Gastroesophageal sphincter (tissue), 4 donors: ENCODE measurements at regions not wholly inside any gene's neighbourhood (a gene's known extent, or its start where the extent isn't known, plus 50 kb on each side); places are given as distances from the start of the nearest gene placed in this dataset.
"Not testable (repeated sequence)": the region's sequence is repeated elsewhere in the genome, so short reads cannot be mapped to it uniquely, and the experiment has no call there.

Experiments used
- ATAC-seq: fragments of 150-250 bp; one replicate; pipeline ENCODE4 v1.9.1; 2016; ENCODE audit warnings: mild to moderate bottlenecking, moderate library complexity
- H3K27ac ChIP-seq, 4 donors: fragments of 200-600 bp; sonication (generic) in 3 of 4; 1 replicate in 3 of 4; 2 replicates in 1 of 4; pipeline ENCODE4 v1.5.1; 2016 to 2019
- H3K27me3 ChIP-seq: fragments of 200-600 bp; sonication (generic); one replicate; pipeline ENCODE4 v1.5.1; 2019
- H3K36me3 ChIP-seq, 2 donors: fragments of 200-600 bp; sonication (generic); one replicate each; pipeline ENCODE4 v1.5.1; 2019; ENCODE audit warnings: control low read depth in 1 of 2
- H3K4me1 ChIP-seq, 3 donors: fragments of 200-600 bp; sonication (generic); 1 replicate in 2 of 3; 2 replicates in 1 of 3; pipeline ENCODE4 v1.5.1; 2016 to 2019; ENCODE audit warnings: control low read depth in 2 of 3
- H3K4me3 ChIP-seq, 2 donors: fragments of 200-600 bp; sonication (generic); one replicate each; pipeline ENCODE4 v1.5.1; 2019; ENCODE audit warnings: mild to moderate bottlenecking in 1 of 2, moderate library complexity in 1 of 2
- H3K9me3 ChIP-seq, 3 donors: fragments of 200-600 bp; sonication (generic); one replicate each; pipeline ENCODE4 v1.5.1; 2017 to 2019; ENCODE audit warnings: control low read depth in 2 of 3
- CTCF ChIP-seq, 4 experiments: fragments of 200-600 bp in 2 of 4; fragments of 450-650 bp in 2 of 4; sonication (generic) in 1 of 4; IDR thresholded peaks; one replicate each; pipeline ENCODE4 v1.5.1; 2017 to 2019; ENCODE audit warnings: antibody characterized with exemption in 4 of 4, mild to moderate bottlenecking in 2 of 4, moderate library complexity in 2 of 4
- EP300 ChIP-seq: sonication (generic); formaldehyde crosslinking; IDR thresholded peaks from one replicate; pipeline ENCODE4 v1.6.1; 2017; ENCODE audit warnings: antibody characterized with exemption, mild to moderate bottlenecking
- POLR2A ChIP-seq, 2 donors: fragments of 450-650 bp; IDR thresholded peaks; one replicate each; pipeline ENCODE4 v1.6.1; 2017; ENCODE audit warnings: antibody characterized with exemption in 2 of 2, mild to moderate bottlenecking in 2 of 2, moderate library complexity in 1 of 2
- POLR2AphosphoS5 ChIP-seq: sonication (generic); formaldehyde crosslinking; IDR thresholded peaks from one replicate; pipeline ENCODE4 v1.6.1; 2017; ENCODE audit warnings: antibody characterized with exemption
- WGBS, 2 donors: methylation state at CpG; one replicate each; pipeline ENCODE4 v1.1.5; 2018; ENCODE audit warnings: low coverage in 1 of 2; 5-methylcytosine and 5-hydroxymethylcytosine counted together

- peak; percentile 36 for ATAC-seq
- H3K9me3 ChIP-seq, result peaks cover 0 to 4% (median 0%) of the 10 kb centered on the region in 3 donors
- H3K36me3 ChIP-seq, result no peaks in the 10 kb centered on the region
- H3K27ac ChIP-seq, result no peak overlapping the region
- H3K4me1 ChIP-seq, result peaks cover 0 to 7% (median 0%) of the 10 kb centered on the region in 3 donors
- no peak for TF ChIP-seq POLR2AphosphoS5
- no peak for TF ChIP-seq POLR2A (IDR thresholded peaks at IDR 0.05)
- TF ChIP-seq EP300, result no peak
- no peak for TF ChIP-seq CTCF (IDR thresholded peaks at IDR 0.05)
- H3K27me3 ChIP-seq, result no peaks in the 10 kb centered on the region
- WGBS, 2 donors, result 65 to 72% methylated on average over 2 to 3 of the region's 3 CpGs
- H3K4me3 ChIP-seq, result no peak overlapping the region
These were observed 140.8 kb upstream of the ARHGAP20 start for GRCh38 chr11:110852921-110853490.

- no peaks in the 10 kb centered on the region for H3K4me1 ChIP-seq
- no peak for TF ChIP-seq CTCF (IDR thresholded peaks at IDR 0.05)
- no peak for TF ChIP-seq POLR2AphosphoS5
- TF ChIP-seq POLR2A (IDR thresholded peaks at IDR 0.05), result no peak
- no peak for TF ChIP-seq EP300
- H3K9me3 ChIP-seq, result peaks cover 0 to 6% (median 0%) of the 10 kb centered on the region in 3 donors
- no peak overlapping the region for H3K27ac ChIP-seq
- no peaks in the 10 kb centered on the region for H3K36me3 ChIP-seq
- no peak for ATAC-seq
- H3K4me3 ChIP-seq, result no peak overlapping the region
- WGBS, 2 donors, result 71 to 93% methylated on average over 3 of the region's 3 CpGs
- H3K27me3 ChIP-seq, result no peaks in the 10 kb centered on the region
These were observed 138.6 kb upstream of the ARHGAP20 start for GRCh38 chr11:110850846-110851245.

GRCh38 chr11:110843053-110843452 lies 130.8 kb upstream of the ARHGAP20 start:
- H3K4me3 ChIP-seq, H3K27ac ChIP-seq, H3K36me3 ChIP-seq, H3K4me1 ChIP-seq, H3K27me3 ChIP-seq, H3K9me3 ChIP-seq, ATAC-seq: not testable (repeated sequence)
- WGBS, 2 donors, result 94 to 100% methylated on average over 1 of the region's 1 CpG

- no peaks in the 10 kb centered on the region for H3K27me3 ChIP-seq
- H3K4me1 ChIP-seq, result no peaks in the 10 kb centered on the region
- 79 to 88% methylated on average over 2 of the region's 2 CpGs for WGBS, 2 donors
- no peaks in the 10 kb centered on the region for H3K36me3 ChIP-seq
- H3K4me3 ChIP-seq, result no peak overlapping the region
- ATAC-seq, result no peak
- H3K9me3 ChIP-seq, result no peaks in the 10 kb centered on the region
- TF ChIP-seq EP300 (no peak), POLR2AphosphoS5 (no peak), POLR2A (IDR thresholded peaks at IDR 0.05) (no peak), CTCF (IDR thresholded peaks at IDR 0.05) (no peak)
- H3K27ac ChIP-seq, result no peak overlapping the region
These were observed 126.6 kb upstream of the ARHGAP20 start for GRCh38 chr11:110838808-110839207.

- Histone ChIP-seq H3K27ac (no peak overlapping the region), H3K4me1 (no peaks in the 10 kb centered on the region), H3K9me3 (no peaks in the 10 kb centered on the region), H3K36me3 (no peaks in the 10 kb centered on the region), H3K27me3 (no peaks in the 10 kb centered on the region), H3K4me3 (no peak overlapping the region)
- TF ChIP-seq POLR2AphosphoS5 (no peak), EP300 (no peak), POLR2A (IDR thresholded peaks at IDR 0.05) (no peak), CTCF (IDR thresholded peaks at IDR 0.05) (no peak)
- WGBS, 2 donors, result 58 to 60% methylated on average over 2 to 3 of the region's 3 CpGs
- ATAC-seq, result no peak
These were observed 125.4 kb upstream of the ARHGAP20 start for GRCh38 chr11:110837603-110838002.
